Skeletal muscle satellite cell (primary cell): ENCODE measurements at regions not wholly inside any gene's neighbourhood (a gene's known extent, or its start where the extent isn't known, plus 50 kb on each side); places are given as distances from the start of the nearest gene placed in this dataset.
"Not testable (repeated sequence)": the region's sequence is repeated elsewhere in the genome, so short reads cannot be mapped to it uniquely, and the experiment has no call there.

Experiments used
- H3K27me3 ChIP-seq: 2 replicates; pipeline ENCODE4 v1.7.0; 2013; ENCODE audit warnings: low read length; ENCODE audit not compliant: control insufficient read depth, insufficient read depth
- H3K36me3 ChIP-seq: 2 replicates; pipeline ENCODE4 v1.7.0; 2013; ENCODE audit warnings: mild to moderate bottlenecking, control low read depth, low read length; ENCODE audit not compliant: insufficient read depth
- H3K4me1 ChIP-seq: 2 replicates; pipeline ENCODE4 v1.7.0; 2013; ENCODE audit warnings: low read length; ENCODE audit not compliant: control insufficient read depth, insufficient read depth
- H3K4me2 ChIP-seq: 2 replicates; pipeline ENCODE4 v1.7.0; 2013; ENCODE audit warnings: mild to moderate bottlenecking, low read length
- H3K4me3 ChIP-seq: 2 replicates; pipeline ENCODE4 v1.7.0; 2013; ENCODE audit warnings: low read length
- H3K9ac ChIP-seq: 2 replicates; pipeline ENCODE4 v1.7.0; 2013; ENCODE audit warnings: mild to moderate bottlenecking, low read depth, low read length, moderate library complexity
- H3K9me3 ChIP-seq: replicated peaks from 2 replicates; pipeline ENCODE4 v1.7.0; 2013; ENCODE audit warnings: mild to moderate bottlenecking, control low read depth, low read length

DNA sequence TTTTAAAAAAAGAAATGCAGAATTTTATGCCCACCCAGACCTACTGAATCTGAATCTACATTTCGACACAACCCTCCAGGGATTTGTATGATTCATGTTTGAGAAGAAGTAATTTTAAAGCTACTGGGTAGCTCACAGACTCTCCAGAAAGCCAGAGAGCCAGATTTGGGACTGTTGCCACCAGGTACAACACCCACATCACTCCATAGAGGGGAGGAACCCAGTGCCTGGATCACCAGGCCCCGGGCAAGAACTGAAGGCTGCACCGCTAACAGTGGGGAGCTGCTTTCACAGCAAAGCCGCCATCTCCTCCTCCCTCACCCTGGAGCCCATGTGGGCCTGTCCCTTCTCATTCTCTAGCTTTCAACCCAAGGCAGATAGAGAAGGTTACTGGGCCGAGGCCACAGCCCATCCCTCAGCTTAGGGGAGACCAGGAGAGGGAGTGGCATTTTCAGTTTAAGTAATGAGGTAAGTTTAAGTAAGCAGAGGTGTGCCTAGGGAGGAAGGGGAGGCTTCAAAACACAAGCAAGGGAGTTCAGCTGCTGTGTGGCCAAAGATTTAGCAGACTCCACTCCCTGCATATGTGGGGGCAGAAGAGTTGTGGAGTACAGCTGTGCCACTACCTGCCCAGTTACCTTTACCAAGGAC is 109.8 kb downstream of the IL12A start:
- H3K4me2 ChIP-seq: no peak overlapping the region
- H3K9me3 ChIP-seq: no peaks in the 10 kb centered on the region
- peaks cover 3% of the 10 kb centered on the region for H3K27me3 ChIP-seq
- no peak overlapping the region for H3K9ac ChIP-seq
- H3K4me3 ChIP-seq: no peak overlapping the region
- H3K36me3 ChIP-seq: no peaks in the 10 kb centered on the region
- no peaks in the 10 kb centered on the region for H3K4me1 ChIP-seq

DNA sequence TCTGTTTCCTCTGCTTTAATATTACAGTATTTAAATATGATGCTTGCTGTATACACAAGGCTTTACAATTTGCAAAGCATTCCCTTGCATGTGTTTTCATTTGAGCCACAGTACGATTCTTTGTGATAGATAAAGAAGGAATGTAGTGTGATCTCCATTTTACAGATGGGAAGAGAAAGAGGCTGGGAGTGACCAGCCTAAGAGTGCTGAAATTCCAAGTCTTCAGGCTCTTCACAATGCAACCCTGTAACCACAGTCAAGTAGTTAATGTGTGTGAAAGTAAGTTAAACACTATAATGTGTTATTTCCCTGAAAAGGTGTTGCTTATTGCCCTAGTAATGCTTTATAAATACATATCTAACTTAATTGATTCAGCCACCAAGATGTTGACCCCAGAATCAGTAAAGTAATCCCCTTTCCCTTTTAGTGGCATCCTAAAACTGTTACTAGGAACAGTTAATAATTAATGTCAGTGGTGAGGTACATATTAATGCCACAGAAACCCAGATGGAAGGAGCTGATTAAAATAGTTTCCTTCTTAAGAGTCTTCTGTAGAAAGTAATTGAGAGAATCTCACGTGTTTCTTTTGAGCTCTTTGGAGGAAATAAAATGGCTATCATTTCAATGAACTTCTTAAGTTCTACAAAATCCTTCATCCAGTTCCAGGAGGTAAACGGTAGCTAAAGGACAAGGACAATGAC is 110.4 kb downstream of the IL12A start:
- H3K4me2 ChIP-seq: no peak overlapping the region
- H3K9me3 ChIP-seq: no peaks in the 10 kb centered on the region
- no peaks in the 10 kb centered on the region for H3K4me1 ChIP-seq
- no peak overlapping the region for H3K9ac ChIP-seq
- peaks cover 3% of the 10 kb centered on the region for H3K27me3 ChIP-seq
- H3K36me3 ChIP-seq: no peaks in the 10 kb centered on the region
- no peak overlapping the region for H3K4me3 ChIP-seq

DNA sequence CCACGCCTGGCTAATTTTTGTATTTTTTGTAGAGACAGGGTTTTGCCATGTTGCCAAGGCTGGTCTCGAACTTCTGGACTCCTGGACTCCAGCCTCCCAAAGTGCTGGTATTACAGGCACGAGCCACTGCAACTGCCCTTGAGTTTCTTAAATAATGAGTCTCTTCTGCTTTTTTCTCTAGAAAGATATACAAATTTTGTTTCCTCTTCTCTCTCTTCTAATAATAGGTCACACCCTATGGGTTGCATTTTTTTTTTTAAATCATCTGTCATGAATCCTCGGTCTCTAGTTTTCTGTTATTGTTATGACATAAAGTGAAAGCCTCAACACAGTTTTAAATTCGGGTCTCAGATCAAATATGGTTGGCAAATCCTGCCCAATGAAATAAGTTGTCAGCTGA is 111.2 kb downstream of the IL12A start:
- H3K9ac ChIP-seq: no peak overlapping the region
- H3K27me3 ChIP-seq: peaks cover 3% of the 10 kb centered on the region
- H3K36me3 ChIP-seq: no peaks in the 10 kb centered on the region
- no peak overlapping the region for H3K4me3 ChIP-seq
- H3K9me3 ChIP-seq: no peaks in the 10 kb centered on the region
- no peaks in the 10 kb centered on the region for H3K4me1 ChIP-seq
- no peak overlapping the region for H3K4me2 ChIP-seq

DNA sequence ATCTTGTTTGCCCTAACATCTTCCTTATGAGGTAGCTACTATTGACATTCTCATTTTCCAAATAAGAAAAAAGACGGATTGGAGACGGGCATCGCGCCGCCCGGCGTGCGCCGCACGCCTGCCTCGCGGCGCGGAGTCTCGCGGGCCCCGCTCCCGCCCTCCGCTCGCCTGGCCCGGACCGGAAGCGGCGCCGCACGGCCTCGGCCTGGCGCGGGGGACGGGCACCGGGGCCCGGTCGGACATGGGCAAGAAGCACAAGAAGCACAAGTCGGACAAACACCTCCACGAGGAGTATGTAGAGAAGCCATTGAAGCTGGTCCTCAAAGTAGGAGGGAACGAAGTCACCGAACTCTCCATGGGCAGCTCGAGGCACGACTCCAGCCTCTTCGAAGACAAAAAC is 112.0 kb downstream of the IL12A start:
- no peak overlapping the region for H3K4me2 ChIP-seq
- H3K9me3 ChIP-seq: no peaks in the 10 kb centered on the region
- H3K36me3 ChIP-seq: no peaks in the 10 kb centered on the region
- peaks cover 3% of the 10 kb centered on the region for H3K27me3 ChIP-seq
- H3K4me1 ChIP-seq: no peaks in the 10 kb centered on the region
- no peak overlapping the region for H3K4me3 ChIP-seq
- no peak overlapping the region for H3K9ac ChIP-seq

DNA sequence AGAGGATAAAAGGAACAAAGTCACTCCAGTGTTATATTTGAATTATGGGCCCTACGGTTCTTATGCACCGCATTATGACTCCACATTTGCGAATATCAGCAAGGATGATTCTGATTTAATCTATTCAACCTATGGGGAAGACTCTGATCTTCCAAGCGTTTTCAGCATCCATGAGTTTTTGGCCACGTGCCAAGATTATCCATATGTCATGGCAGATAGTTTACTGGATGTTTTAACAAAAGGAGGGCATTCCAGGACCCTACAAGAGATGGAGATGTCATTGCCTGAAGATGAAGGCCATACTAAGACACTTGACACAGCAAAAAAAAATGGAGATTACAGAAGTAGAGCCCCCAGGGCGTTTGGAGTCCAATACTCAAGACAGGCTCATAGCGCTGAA is 113.4 kb downstream of the IL12A start:
- not testable (repeated sequence) for H3K4me2 ChIP-seq, H3K36me3 ChIP-seq, H3K4me1 ChIP-seq, H3K9ac ChIP-seq, H3K27me3 ChIP-seq, H3K4me3 ChIP-seq, H3K9me3 ChIP-seq

DNA sequence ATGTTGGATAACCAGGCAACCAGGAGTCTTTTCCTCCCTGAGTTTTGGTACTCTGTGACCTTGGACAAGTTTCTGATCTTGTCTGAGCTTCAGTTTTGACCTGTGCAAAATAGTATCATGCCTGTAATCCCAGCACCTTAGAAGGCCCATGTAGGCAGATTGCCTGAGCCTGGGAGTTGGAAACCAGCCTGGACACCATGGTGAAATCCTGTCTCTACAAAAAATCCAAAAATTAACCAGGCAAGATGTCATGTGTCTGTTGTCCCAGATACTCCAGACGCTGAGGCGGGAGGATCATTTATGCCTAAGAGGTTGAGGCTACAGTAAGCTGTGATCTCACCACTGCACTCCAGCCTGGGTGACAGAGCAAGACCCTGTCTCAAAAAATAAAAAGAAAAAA is 114.8 kb downstream of the IL12A start:
- H3K4me3 ChIP-seq: no peak overlapping the region
- H3K4me1 ChIP-seq: no peaks in the 10 kb centered on the region
- H3K27me3 ChIP-seq: peaks cover 6% of the 10 kb centered on the region
- no peak overlapping the region for H3K4me2 ChIP-seq
- no peaks in the 10 kb centered on the region for H3K36me3 ChIP-seq
- H3K9ac ChIP-seq: no peak overlapping the region
- H3K9me3 ChIP-seq: no peaks in the 10 kb centered on the region

DNA sequence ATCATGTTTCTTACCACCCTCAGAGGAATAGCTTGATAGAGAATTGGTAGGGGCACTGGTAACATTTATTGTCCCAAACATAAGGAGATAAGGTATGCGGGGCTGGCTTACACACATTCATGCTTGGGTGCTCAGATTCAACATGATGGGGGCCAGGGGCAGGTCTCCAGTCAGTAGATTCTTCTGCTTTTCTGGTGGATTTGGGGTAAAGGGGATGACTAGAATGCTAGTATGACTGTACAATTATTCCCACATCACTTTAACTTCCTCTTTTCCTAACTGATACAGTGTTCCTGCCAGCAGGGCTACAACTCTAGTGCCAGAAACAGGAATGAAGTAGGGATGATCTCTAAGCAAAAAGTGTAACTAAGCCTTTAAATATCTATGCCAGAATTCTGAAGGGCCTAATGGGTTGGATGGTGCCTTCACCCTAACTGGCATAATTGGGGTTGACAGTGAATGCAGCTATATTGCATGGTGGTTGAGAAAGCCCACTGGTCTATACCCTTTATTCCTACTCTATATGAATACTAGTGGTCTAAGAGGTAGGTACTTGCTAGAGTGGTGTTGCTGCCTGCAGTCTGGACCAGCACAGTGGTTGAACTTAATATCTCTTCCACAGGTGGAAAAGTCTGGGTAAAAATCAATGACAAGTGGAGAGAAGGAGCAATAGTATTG is 117.4 kb downstream of the IL12A start:
- Histone ChIP-seq H3K9ac (no peak overlapping the region), H3K4me1 (no peaks in the 10 kb centered on the region), H3K9me3 (no peaks in the 10 kb centered on the region), H3K4me3 (no peak overlapping the region), H3K4me2 (no peak overlapping the region), H3K36me3 (no peaks in the 10 kb centered on the region), H3K27me3 (peaks cover 3% of the 10 kb centered on the region)

DNA sequence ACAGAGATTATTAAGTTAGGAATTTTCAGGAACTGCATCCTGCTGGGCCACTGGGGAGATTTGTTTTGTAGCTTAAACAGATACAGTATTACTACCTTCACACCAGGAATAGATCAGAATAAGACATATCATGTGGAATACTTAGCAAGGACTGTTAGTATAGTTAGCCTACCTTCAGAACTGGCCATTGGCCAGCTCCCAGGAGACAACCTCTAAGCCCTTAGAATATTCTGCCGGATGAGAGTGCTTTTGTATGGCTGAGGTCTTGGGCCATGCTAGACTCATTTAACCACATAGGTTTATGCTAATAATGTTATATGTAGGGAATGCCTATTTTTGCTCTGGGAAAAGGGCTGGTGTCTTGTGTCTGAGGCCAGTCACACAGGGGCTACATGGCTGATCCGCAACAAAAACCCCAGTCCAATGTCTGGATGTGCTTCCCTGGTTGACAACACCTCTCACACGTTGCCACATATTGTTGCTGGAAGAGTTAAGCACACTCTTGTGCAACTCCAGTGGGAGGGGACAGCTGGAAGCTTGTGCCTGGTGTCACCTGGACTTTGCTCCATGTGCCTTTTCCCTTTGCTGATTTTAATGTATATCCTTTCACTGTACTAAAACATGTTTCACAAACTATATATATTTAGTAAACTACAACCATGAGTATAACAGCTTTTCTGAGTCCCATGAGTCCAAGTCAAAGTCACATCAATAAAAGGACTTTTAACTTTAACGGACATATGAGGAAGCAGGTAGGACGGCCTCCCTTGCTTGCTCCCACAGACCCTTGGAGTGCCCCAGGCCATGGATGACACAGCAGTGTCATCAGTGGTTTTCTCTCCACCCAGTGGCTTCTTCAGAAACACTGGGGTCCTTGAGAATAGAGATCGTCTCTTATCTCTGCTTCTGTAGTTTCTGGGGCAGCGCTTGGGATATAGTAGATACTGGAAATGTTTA is 118.0 kb upstream of the C3orf80 start:
- H3K4me2 ChIP-seq: no peak overlapping the region
- peaks cover 3% of the 10 kb centered on the region for H3K27me3 ChIP-seq
- no peaks in the 10 kb centered on the region for H3K9me3 ChIP-seq
- no peak overlapping the region for H3K4me3 ChIP-seq
- no peaks in the 10 kb centered on the region for H3K36me3 ChIP-seq
- no peak overlapping the region for H3K9ac ChIP-seq
- H3K4me1 ChIP-seq: no peaks in the 10 kb centered on the region

DNA sequence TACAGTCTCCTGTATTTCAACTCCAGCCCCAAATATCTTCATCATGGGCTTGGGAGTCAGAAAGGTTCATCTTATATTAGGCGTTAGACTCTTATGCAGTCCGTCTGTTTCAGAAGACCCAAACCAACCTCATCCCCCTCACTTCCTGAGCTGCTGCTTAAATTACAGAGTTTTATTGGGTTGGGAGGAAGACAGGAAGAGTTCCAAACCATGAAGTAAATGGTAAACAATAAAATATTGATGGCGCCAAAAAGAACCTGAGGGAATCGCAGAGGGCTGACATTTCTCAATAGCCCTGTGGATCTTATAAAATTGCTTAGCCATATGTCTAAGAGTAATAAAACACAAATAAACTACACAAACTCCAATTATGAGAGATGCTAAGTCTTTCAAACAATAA is 116.9 kb upstream of the C3orf80 start:
- H3K4me1 ChIP-seq: no peaks in the 10 kb centered on the region
- H3K9me3 ChIP-seq: no peaks in the 10 kb centered on the region

DNA sequence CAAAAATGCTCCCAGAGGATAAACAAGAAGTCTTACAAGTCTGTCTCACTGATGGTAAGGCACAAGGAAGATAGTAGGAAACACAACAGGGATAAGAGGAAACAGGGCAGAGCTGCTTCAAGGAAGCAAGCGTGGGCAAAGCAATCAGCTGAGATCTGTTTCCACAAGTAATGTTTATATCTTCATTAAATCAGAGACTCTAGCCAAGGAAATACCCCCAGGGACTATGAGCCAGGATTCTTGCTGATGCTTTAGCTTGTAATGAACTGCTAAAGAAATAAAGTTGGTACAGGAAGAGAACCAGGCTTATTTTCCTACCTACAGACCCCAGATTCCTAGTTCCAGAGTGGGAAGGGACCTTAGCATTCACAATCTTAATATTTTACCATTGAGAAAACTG is 112.7 kb upstream of the C3orf80 start:
- Histone ChIP-seq H3K36me3 (no peaks in the 10 kb centered on the region), H3K4me1 (no peaks in the 10 kb centered on the region), H3K4me2 (no peak overlapping the region), H3K9me3 (no peaks in the 10 kb centered on the region), H3K27me3 (peaks cover 15% of the 10 kb centered on the region), H3K9ac (no peak overlapping the region), H3K4me3 (no peak overlapping the region)

More for the DNA sequence above, 116.9 kb upstream of the C3orf80 start:
- Histone ChIP-seq H3K36me3 (no peaks in the 10 kb centered on the region), H3K4me3 (no peak overlapping the region), H3K9ac (no peak overlapping the region), H3K27me3 (peaks cover 12% of the 10 kb centered on the region), H3K4me2 (no peak overlapping the region)

DNA sequence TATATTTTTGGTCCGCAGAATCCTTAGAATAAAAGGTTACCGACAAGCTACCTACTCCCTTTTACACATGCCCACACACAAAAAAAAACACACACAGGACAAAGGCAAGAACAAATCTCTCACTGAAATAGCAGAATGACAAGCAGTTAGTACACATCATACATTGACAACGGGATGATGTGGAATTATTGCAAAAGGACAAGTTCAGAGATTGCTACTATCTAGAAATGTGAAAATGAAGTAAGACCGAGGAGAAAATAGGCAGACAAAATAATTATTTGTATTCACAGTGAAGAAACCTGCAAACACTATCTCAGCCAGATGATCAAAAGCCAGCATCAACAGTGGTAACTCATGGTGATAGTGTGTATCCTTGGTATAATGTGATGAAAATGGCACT is 112.2 kb upstream of the C3orf80 start:
- peaks cover 15% of the 10 kb centered on the region for H3K27me3 ChIP-seq
- no peaks in the 10 kb centered on the region for H3K9me3 ChIP-seq
- H3K4me2 ChIP-seq: no peak overlapping the region
- no peaks in the 10 kb centered on the region for H3K4me1 ChIP-seq
- no peak overlapping the region for H3K9ac ChIP-seq
- H3K4me3 ChIP-seq: no peak overlapping the region
- no peaks in the 10 kb centered on the region for H3K36me3 ChIP-seq
